Stimulated activated CD8-positive, alpha-beta memory T cell treated with anti-CD3 and anti-CD28 coated beads, Interleukin-12 subunit alpha, Interleukin-12 subunit beta, amount 100 ng/mL, for 1 hour (primary cell): ENCODE measurements at regions not wholly inside any gene's neighbourhood (a gene's known extent, or its start where the extent isn't known, plus 50 kb on each side); places are given as distances from the start of the nearest gene placed in this dataset.
"Not testable (repeated sequence)": the region's sequence is repeated elsewhere in the genome, so short reads cannot be mapped to it uniquely, and the experiment has no call there.

Experiments used
- DNase-seq: peaks from one replicate; pipeline ENCODE4 v3.0.0-alpha.2; 2020; ENCODE audit warnings: low read depth

DNA sequence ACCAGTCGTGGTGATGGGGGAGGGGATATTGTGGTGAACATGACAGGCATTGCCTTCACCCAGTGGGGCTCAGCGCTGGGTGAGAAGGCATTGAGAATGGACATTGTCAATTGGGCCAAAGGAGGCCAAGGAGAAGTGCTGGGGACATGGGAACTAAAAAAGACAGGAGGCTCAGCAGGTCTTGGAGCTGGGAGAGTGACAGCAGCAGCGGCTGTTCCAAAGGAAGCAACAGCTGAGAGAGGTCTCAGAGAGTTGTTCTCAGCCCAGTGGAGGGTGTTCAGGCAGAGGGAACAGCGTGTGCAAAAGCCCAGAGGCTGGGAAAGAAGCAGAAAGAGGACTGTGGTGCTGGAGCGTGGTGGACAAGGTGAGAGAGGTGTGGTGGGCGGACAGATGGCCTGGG lies 56.6 kb upstream of the ASNS start:
- not testable (repeated sequence) for DNase-seq

DNA sequence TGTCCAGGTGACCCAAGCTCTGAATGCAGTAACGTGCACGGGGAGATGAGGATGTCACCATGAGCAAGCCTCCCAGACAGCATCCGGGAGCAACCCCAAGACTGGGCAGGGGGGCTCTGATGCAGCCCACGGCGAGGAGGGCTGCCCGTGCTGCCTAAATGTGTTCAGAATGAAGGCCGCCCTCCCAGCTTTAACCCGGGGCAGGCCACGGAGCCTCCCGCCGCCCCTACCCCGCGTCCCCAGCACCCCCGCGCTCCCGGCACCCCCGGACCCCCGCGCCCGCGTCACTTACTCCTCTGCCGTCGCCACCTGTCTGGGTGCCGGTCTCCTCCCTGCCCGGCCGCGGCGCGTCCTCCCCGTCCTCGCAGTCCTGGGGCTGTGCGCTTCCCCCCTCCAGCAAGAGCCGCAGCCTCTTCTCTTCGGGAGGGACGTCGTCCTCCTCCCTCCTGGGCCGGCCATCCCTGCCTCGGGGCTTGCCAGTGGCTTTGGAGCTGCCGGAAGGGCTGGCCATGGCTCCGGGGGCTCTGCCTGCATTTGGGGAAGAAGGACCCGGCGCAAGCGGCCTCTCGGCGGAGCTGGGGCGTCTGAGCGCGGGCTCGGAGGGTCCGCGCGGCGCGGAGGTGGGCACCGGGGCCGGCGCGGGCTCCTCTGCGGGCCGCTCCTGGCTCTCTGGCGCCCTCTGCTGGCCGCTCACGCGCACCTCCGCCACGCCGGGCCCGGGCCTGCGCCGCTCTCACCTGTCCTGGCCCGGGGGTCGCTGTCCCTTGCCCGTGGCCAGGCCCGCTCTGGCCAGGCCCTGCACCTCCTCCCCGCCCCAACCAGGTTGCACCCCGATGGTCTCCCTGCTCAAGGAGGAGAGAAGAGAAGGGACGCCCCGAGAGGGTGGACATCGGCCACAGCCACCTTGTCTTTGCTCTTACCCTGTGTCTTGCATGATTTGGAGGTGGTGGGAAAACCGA lies 55.9 kb upstream of the ASNS start:
- peak; percentile 44 for DNase-seq
